ENCODE measurements at regions not wholly inside any gene's neighbourhood (a gene's known extent, or its start where the extent isn't known, plus 50 kb on each side); places are given as distances from the start of the nearest gene placed in this dataset.

- TF ChIP-seq CTCF (conservative IDR thresholded peaks at IDR 0.05; ENCODE audit: low read length) = no peak
- TF ChIP-seq EZH2phosphoT487 (IDR thresholded peaks at IDR 0.05; ENCODE audit: borderline replicate concordance) = no peak
Measured at GRCh38 chr4:60718874-60719273, 481.3 kb upstream of the ADGRL3 start.
